ENCODE measurements at regions not wholly inside any gene's neighbourhood (a gene's known extent, or its start where the extent isn't known, plus 50 kb on each side); places are given as distances from the start of the nearest gene placed in this dataset.
A peak's percentile ranks its signal among the peaks of the same experiment; 100 is the strongest.

DNA sequence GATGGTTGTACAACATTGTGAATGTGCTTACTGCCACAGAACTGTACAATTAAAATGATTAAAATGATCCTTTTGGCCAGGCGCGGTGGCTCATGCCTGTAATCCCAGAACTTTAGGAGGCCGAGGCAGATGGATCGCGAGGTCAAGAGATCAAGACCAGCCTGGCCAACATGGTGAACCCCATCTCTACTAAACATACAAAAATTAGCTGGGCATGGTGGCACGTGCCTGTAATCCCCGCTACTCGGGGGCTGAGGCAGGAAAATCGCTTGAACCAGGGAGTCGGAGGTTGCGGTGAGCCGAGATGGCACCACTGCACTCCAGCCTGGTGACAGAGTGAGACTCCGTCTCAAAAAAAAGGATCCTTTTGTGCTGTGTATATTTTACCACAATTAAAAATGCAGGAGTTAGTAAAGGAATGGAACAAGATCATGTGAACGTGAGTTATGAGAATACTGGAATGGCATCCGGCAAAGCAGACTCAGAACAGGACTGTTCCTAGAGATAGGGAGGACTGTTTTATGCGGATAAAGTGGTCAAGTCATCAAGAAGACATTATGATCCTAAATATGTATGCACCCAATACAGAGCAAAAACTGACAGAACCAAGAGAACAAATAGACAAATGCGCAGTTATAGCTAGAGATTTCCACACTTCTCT is 58.0 kb upstream of the CLDN5 start (continued):
- TF ChIP-seq, protein P1, sequence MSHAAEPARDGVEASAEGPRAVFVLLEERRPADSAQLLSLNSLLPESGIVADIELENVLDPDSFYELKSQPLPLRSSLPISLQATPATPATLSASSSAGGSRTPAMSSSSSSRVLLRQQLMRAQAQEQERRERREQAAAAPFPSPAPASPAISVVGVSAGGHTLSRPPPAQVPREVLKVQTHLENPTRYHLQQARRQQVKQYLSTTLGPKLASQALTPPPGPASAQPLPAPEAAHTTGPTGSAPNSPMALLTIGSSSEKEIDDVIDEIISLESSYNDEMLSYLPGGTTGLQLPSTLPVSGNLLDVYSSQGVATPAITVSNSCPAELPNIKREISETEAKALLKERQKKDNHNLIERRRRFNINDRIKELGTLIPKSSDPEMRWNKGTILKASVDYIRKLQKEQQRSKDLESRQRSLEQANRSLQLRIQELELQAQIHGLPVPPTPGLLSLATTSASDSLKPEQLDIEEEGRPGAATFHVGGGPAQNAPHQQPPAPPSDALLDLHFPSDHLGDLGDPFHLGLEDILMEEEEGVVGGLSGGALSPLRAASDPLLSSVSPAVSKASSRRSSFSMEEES (CRISPR knock-in tag; IDR thresholded peaks at IDR 0.05), result no peak; the same call in 1 of the 2 replicates
- TF ChIP-seq ZBTB17 (CRISPR knock-in tag; IDR thresholded peaks at IDR 0.05), result no peak
- TF ChIP-seq, protein P2, sequence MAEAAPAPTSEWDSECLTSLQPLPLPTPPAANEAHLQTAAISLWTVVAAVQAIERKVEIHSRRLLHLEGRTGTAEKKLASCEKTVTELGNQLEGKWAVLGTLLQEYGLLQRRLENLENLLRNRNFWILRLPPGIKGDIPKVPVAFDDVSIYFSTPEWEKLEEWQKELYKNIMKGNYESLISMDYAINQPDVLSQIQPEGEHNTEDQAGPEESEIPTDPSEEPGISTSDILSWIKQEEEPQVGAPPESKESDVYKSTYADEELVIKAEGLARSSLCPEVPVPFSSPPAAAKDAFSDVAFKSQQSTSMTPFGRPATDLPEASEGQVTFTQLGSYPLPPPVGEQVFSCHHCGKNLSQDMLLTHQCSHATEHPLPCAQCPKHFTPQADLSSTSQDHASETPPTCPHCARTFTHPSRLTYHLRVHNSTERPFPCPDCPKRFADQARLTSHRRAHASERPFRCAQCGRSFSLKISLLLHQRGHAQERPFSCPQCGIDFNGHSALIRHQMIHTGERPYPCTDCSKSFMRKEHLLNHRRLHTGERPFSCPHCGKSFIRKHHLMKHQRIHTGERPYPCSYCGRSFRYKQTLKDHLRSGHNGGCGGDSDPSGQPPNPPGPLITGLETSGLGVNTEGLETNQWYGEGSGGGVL (CRISPR knock-in tag; IDR thresholded peaks at IDR 0.05), result no peak
- no peak for TF ChIP-seq DMBX1 (CRISPR knock-in tag; IDR thresholded peaks at IDR 0.05; ENCODE audit: borderline replicate concordance)
- TF ChIP-seq ASH1L (IDR thresholded peaks at IDR 0.05; ENCODE audit: borderline replicate concordance, low read depth, partially characterized antibody), result no peak
- TF ChIP-seq ZC3H4 (CRISPR knock-in tag; IDR thresholded peaks at IDR 0.05; ENCODE audit: borderline replicate concordance), result no peak
- TF ChIP-seq CEBPB (tag; IDR thresholded peaks at IDR 0.05), result no peak
- peak; percentile 61 for TF ChIP-seq EP300 (IDR thresholded peaks at IDR 0.05; ENCODE audit: low read length)
- TF ChIP-seq FOXJ2 (tag; IDR thresholded peaks at IDR 0.05), result no peak
- TF ChIP-seq, protein P3, sequence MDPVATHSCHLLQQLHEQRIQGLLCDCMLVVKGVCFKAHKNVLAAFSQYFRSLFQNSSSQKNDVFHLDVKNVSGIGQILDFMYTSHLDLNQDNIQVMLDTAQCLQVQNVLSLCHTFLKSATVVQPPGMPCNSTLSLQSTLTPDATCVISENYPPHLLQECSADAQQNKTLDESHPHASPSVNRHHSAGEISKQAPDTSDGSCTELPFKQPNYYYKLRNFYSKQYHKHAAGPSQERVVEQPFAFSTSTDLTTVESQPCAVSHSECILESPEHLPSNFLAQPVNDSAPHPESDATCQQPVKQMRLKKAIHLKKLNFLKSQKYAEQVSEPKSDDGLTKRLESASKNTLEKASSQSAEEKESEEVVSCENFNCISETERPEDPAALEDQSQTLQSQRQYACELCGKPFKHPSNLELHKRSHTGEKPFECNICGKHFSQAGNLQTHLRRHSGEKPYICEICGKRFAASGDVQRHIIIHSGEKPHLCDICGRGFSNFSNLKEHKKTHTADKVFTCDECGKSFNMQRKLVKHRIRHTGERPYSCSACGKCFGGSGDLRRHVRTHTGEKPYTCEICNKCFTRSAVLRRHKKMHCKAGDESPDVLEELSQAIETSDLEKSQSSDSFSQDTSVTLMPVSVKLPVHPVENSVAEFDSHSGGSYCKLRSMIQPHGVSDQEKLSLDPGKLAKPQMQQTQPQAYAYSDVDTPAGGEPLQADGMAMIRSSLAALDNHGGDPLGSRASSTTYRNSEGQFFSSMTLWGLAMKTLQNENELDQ (CRISPR knock-in tag; IDR thresholded peaks at IDR 0.05; ENCODE audit: borderline replicate concordance), result no peak
- TF ChIP-seq, protein P4, sequence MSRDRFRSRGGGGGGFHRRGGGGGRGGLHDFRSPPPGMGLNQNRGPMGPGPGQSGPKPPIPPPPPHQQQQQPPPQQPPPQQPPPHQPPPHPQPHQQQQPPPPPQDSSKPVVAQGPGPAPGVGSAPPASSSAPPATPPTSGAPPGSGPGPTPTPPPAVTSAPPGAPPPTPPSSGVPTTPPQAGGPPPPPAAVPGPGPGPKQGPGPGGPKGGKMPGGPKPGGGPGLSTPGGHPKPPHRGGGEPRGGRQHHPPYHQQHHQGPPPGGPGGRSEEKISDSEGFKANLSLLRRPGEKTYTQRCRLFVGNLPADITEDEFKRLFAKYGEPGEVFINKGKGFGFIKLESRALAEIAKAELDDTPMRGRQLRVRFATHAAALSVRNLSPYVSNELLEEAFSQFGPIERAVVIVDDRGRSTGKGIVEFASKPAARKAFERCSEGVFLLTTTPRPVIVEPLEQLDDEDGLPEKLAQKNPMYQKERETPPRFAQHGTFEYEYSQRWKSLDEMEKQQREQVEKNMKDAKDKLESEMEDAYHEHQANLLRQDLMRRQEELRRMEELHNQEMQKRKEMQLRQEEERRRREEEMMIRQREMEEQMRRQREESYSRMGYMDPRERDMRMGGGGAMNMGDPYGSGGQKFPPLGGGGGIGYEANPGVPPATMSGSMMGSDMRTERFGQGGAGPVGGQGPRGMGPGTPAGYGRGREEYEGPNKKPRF (IDR thresholded peaks at IDR 0.05; ENCODE audit: low read depth, low read length), result no peak
- TF ChIP-seq, protein P5, sequence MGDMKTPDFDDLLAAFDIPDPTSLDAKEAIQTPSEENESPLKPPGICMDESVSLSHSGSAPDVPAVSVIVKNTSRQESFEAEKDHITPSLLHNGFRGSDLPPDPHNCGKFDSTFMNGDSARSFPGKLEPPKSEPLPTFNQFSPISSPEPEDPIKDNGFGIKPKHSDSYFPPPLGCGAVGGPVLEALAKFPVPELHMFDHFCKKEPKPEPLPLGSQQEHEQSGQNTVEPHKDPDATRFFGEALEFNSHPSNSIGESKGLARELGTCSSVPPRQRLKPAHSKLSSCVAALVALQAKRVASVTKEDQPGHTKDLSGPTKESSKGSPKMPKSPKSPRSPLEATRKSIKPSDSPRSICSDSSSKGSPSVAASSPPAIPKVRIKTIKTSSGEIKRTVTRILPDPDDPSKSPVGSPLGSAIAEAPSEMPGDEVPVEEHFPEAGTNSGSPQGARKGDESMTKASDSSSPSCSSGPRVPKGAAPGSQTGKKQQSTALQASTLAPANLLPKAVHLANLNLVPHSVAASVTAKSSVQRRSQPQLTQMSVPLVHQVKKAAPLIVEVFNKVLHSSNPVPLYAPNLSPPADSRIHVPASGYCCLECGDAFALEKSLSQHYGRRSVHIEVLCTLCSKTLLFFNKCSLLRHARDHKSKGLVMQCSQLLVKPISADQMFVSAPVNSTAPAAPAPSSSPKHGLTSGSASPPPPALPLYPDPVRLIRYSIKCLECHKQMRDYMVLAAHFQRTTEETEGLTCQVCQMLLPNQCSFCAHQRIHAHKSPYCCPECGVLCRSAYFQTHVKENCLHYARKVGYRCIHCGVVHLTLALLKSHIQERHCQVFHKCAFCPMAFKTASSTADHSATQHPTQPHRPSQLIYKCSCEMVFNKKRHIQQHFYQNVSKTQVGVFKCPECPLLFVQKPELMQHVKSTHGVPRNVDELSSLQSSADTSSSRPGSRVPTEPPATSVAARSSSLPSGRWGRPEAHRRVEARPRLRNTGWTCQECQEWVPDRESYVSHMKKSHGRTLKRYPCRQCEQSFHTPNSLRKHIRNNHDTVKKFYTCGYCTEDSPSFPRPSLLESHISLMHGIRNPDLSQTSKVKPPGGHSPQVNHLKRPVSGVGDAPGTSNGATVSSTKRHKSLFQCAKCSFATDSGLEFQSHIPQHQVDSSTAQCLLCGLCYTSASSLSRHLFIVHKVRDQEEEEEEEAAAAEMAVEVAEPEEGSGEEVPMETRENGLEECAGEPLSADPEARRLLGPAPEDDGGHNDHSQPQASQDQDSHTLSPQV (IDR thresholded peaks at IDR 0.05), result no peak
- no peak for TF ChIP-seq HSF4 (CRISPR knock-in tag; IDR thresholded peaks at IDR 0.05; ENCODE audit: borderline replicate concordance)
- no peak for TF ChIP-seq SIN3B (IDR thresholded peaks at IDR 0.05; ENCODE audit: low read depth)
- TF ChIP-seq SOX6 (IDR thresholded peaks at IDR 0.05), result 0 out of 2 replicates have a peak, but pooled peaks have one; percentile 24
